ENCODE measurements at regions not wholly inside any gene's neighbourhood (a gene's known extent, or its start where the extent isn't known, plus 50 kb on each side); places are given as distances from the start of the nearest gene placed in this dataset.

DNA sequence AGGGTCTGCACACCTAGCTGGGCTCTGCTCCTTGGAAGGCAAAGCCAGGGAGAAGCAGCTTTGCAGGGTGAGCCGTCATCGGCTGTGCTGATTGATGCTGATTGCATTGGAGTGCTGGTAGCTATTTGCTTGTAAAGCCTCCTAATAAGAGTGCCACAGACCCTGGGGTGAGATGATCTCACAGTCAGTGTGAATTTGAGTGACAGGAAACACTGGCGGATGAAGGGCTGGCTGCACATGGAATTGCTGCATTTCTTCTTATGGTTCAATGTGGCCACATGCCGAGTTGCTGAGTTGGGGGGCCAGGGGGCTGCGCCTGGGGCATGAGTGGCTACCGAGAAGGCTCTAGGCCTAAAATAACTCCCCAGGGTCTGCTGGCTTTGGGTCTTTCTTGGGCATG lies 138.2 kb upstream of the CACNA1E start:
- Mint-ChIP-seq H3K36me3 (ENCODE audit: low read depth) (no peaks in the 10 kb centered on the region), H3K4me3 (no peak overlapping the region), H3K27me3 (no peaks in the 10 kb centered on the region), H3K27ac (no peak overlapping the region), H3K4me1 (ENCODE audit: low read depth) (peaks cover 9% of the 10 kb centered on the region), H3K9me3 (no peaks in the 10 kb centered on the region)
- POLR2A ChIA-PET = interaction anchor here (0.6 kb wide), 1 partner anchor 15 kb away, joined by 3 read pairs; no protein-coding TSS in a partner anchor
- TF ChIP-seq CTCF (IDR thresholded peaks at IDR 0.05) = no peak
- ATAC-seq (no peak), DNase-seq (no peak)
- intact Hi-C loops (cut with micrococcal nuclease) = no loop called here
- CTCF ChIA-PET = interaction anchor here (1.0 kb wide), 1 partner anchor 13 kb away, joined by 3 read pairs; no protein-coding TSS in a partner anchor

GRCh38 chr1:181347495-181348390 lies 135.6 kb upstream of the CACNA1E start:
- intact Hi-C loops (cut with micrococcal nuclease) = no loop called here
- Mint-ChIP-seq H3K27me3 (no peaks in the 10 kb centered on the region), H3K36me3 (ENCODE audit: low read depth) (no peaks in the 10 kb centered on the region), H3K4me3 (no peak overlapping the region), H3K9me3 (no peaks in the 10 kb centered on the region), H3K4me1 (ENCODE audit: low read depth) (peaks cover 9% of the 10 kb centered on the region), H3K27ac (no peak overlapping the region)
- ChIA-PET POLR2A (no interaction called here), CTCF (interaction anchor here (0.8 to 1.3 kb wide), 2 partner anchors 77 kb away, joined by 3 read pairs; no protein-coding TSS in a partner anchor)
- no peak for DNase-seq
- no peak for TF ChIP-seq CTCF (IDR thresholded peaks at IDR 0.05)
- ATAC-seq = no peak

DNA sequence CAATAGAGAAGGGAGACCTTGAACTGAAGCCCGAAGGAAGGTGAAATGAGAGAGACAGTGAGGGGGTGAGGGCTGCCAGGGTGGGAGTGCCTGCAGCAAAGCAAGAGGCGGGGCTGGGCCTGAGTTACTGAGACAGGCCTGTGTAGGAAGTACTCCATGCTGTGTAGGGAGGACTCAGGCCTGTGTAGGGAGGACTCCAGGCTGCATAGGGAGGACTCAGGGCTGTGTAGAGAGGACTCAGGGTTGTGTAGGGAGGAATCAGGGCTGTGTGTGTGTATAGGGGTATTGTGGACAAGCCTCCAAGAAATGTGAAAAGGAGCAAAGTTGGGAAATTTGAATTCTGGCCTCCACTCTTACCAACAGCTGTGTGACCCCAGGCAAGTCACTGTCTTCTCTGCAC lies 133.8 kb upstream of the CACNA1E start:
- H3K27me3 Mint-ChIP-seq = no peaks in the 10 kb centered on the region
- no peak overlapping the region for H3K27ac Mint-ChIP-seq
- intact Hi-C loops (cut with micrococcal nuclease) = no loop called here
- DNase-seq = no peak
- POLR2A ChIA-PET = no interaction called here
- CTCF ChIA-PET = interaction anchor here (1.3 kb wide), 1 partner anchor 75 kb away, joined by 3 read pairs; no protein-coding TSS in a partner anchor
- no peak overlapping the region for H3K4me3 Mint-ChIP-seq
- H3K36me3 Mint-ChIP-seq (ENCODE audit: low read depth) = no peaks in the 10 kb centered on the region
- ATAC-seq = no peak
- peaks cover under 1% of the 10 kb centered on the region for H3K4me1 Mint-ChIP-seq (ENCODE audit: low read depth)
- H3K9me3 Mint-ChIP-seq = no peaks in the 10 kb centered on the region
- TF ChIP-seq CTCF (IDR thresholded peaks at IDR 0.05) = no peak

DNA sequence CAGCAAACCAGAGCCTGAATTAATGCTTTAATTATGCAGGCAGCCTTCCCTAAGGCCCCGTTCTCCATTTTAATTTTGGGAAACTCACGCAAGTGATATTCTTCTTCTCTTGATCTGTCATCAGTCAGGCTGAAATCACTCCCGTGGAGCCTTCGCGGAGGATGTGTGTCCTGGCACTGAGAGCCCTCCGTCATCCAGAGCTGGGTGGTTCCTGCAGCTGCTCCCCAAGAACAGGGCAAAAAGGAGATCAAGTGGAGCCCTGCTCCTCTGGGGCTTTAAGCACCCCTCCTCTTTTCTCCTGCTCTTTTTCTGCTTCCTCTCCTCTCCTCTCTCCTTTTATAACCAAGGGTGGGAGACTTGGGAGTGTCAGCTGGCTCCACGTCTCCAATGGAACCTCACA lies 133.2 kb upstream of the CACNA1E start:
- H3K27ac Mint-ChIP-seq = no peak overlapping the region
- DNase-seq (no peak), ATAC-seq (no peak)
- TF ChIP-seq CTCF (IDR thresholded peaks at IDR 0.05) = no peak
- CTCF ChIA-PET = no interaction called here
- POLR2A ChIA-PET = no interaction called here
- H3K4me3 Mint-ChIP-seq = no peak overlapping the region
- H3K4me1 Mint-ChIP-seq (ENCODE audit: low read depth) = no peaks in the 10 kb centered on the region
- no peaks in the 10 kb centered on the region for H3K36me3 Mint-ChIP-seq (ENCODE audit: low read depth)
- H3K9me3 Mint-ChIP-seq = no peaks in the 10 kb centered on the region
- no peaks in the 10 kb centered on the region for H3K27me3 Mint-ChIP-seq
- intact Hi-C loops (cut with micrococcal nuclease) = no loop called here

DNA sequence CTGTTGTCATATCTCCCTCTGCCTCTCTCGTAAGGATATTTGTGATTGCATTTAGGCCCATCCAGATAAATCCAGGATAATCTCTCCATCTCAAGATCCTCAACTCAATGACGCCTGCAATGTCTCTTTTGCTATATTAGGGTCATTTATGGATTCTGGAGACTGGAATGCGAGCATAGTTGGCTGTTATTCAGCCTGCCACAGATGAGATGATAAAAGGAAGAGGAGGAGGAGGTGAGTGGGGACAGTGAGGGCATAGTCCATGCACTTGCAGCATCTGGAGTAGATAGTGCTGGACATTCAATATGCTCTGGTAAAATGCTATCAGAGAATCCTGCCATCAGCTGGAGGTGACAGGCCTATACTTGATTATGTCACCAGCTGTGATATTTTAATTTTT lies 131.6 kb upstream of the CACNA1E start:
- DNase-seq (no peak), ATAC-seq (no peak)
- ChIA-PET POLR2A (no interaction called here), CTCF (no interaction called here)
- no peaks in the 10 kb centered on the region for H3K9me3 Mint-ChIP-seq
- no peaks in the 10 kb centered on the region for H3K27me3 Mint-ChIP-seq
- intact Hi-C loops (cut with micrococcal nuclease) = no loop called here
- H3K4me3 Mint-ChIP-seq = no peak overlapping the region
- TF ChIP-seq CTCF (IDR thresholded peaks at IDR 0.05) = no peak
- no peaks in the 10 kb centered on the region for H3K4me1 Mint-ChIP-seq (ENCODE audit: low read depth)
- no peaks in the 10 kb centered on the region for H3K36me3 Mint-ChIP-seq (ENCODE audit: low read depth)
- no peak overlapping the region for H3K27ac Mint-ChIP-seq

Measured in activated CD8-positive, alpha-beta T cell treated with anti-CD3 and anti-CD28 coated beads for 36 hours (primary cell).